DMS53 treated with DMSO at 0.1 percent for 48 hours (cell line): ENCODE measurements at regions not wholly inside any gene's neighbourhood (a gene's known extent, or its start where the extent isn't known, plus 50 kb on each side); places are given as distances from the start of the nearest gene placed in this dataset.

ENCODE experiments used
- DNase-seq: peaks from one replicate; lab custom pipeline; 2025; ENCODE audit not compliant: unreplicated experiment; lab: John Stamatoyannopoulos, UW

GRCh38 chr6:92828788-92829187, 590.6 kb downstream of the EPHA7 start:
- no peak for DNase-seq

GRCh38 chr6:92827104-92827503, 592.3 kb downstream of the EPHA7 start:
- DNase-seq, result no peak

GRCh38 chr6:92826633-92827032, 592.7 kb downstream of the EPHA7 start:
- no peak for DNase-seq

- no peak for DNase-seq
Measured at GRCh38 chr6:92822222-92822621, 597.1 kb downstream of the EPHA7 start.

GRCh38 chr6:92820601-92821000, 598.8 kb downstream of the EPHA7 start:
- DNase-seq, result no peak

- peak; percentile 35 for DNase-seq
Measured at GRCh38 chr6:92810913-92811312, 608.4 kb downstream of the EPHA7 start.

GRCh38 chr6:92806254-92806653, 613.1 kb downstream of the EPHA7 start:
- DNase-seq, result no peak

GRCh38 chr6:92791403-92791802, 628.0 kb downstream of the EPHA7 start:
- no peak for DNase-seq

GRCh38 chr6:92790381-92790780, 629.0 kb downstream of the EPHA7 start:
- DNase-seq, result no peak

- DNase-seq, result no peak
Measured at GRCh38 chr6:92784235-92784634, 635.1 kb downstream of the EPHA7 start.

- DNase-seq, result no peak
Measured at GRCh38 chr6:92779746-92780145, 639.6 kb downstream of the EPHA7 start.

GRCh38 chr6:92777146-92777740, 642.1 kb downstream of the EPHA7 start:
- peak; percentile 62 for DNase-seq

GRCh38 chr6:92770540-92770939, 648.8 kb downstream of the EPHA7 start:
- no peak for DNase-seq

GRCh38 chr6:92767101-92767500, 652.3 kb downstream of the EPHA7 start:
- no peak for DNase-seq

GRCh38 chr6:92763680-92764079, 655.7 kb downstream of the EPHA7 start:
- no peak for DNase-seq

GRCh38 chr6:92763274-92763584, 656.1 kb downstream of the EPHA7 start:
- DNase-seq, result no peak

GRCh38 chr6:92762443-92763273, 656.7 kb downstream of the EPHA7 start:
- no peak for DNase-seq

- no peak for DNase-seq
Measured at GRCh38 chr6:92759178-92759577, 660.2 kb downstream of the EPHA7 start.

GRCh38 chr6:92757925-92758324, 661.4 kb downstream of the EPHA7 start:
- DNase-seq, result no peak

- no peak for DNase-seq
Measured at GRCh38 chr6:92756912-92757311, 662.4 kb downstream of the EPHA7 start.

- DNase-seq, result no peak
Measured at GRCh38 chr6:92753956-92754355, 665.4 kb downstream of the EPHA7 start.

- DNase-seq, result no peak
Measured at GRCh38 chr6:92752114-92752513, 667.2 kb downstream of the EPHA7 start.

GRCh38 chr6:92748131-92748530, 671.2 kb downstream of the EPHA7 start:
- no peak for DNase-seq
